ENCODE measurements at regions not wholly inside any gene's neighbourhood (a gene's known extent, or its start where the extent isn't known, plus 50 kb on each side); places are given as distances from the start of the nearest gene placed in this dataset.
"Not testable (repeated sequence)": the region's sequence is repeated elsewhere in the genome, so short reads cannot be mapped to it uniquely, and the experiment has no call there.

GRCh38 chr3:74839566-74839965, 225.1 kb upstream of the CNTN3 start:
- DNase-seq (ENCODE audit: low spot score): no peak

GRCh38 chr3:74832925-74833324, 218.5 kb upstream of the CNTN3 start:
- no peak for TF ChIP-seq CTCF (IDR thresholded peaks at IDR 0.05; ENCODE audit: extremely low read depth, missing control alignments)
- DNase-seq (ENCODE audit: low spot score): no peak

More at GRCh38 chr3:74839566-74839965, 225.1 kb upstream of the CNTN3 start:
- no peak for TF ChIP-seq CTCF (IDR thresholded peaks at IDR 0.05; ENCODE audit: extremely low read depth, missing control alignments)

- DNase-seq (ENCODE audit: low spot score): not testable (repeated sequence)
These were observed 216.4 kb upstream of the CNTN3 start for GRCh38 chr3:74830845-74831244.

- not testable (repeated sequence) for DNase-seq (ENCODE audit: low spot score)
These were observed 210.9 kb upstream of the CNTN3 start for GRCh38 chr3:74825404-74825803.

- no peak for TF ChIP-seq CTCF (IDR thresholded peaks at IDR 0.05; ENCODE audit: extremely low read depth, missing control alignments)
- no peak for DNase-seq (ENCODE audit: low spot score)
These were observed 209.9 kb upstream of the CNTN3 start for GRCh38 chr3:74824366-74824765.

GRCh38 chr3:74814181-74814580, 199.7 kb upstream of the CNTN3 start:
- no peak for TF ChIP-seq CTCF (IDR thresholded peaks at IDR 0.05; ENCODE audit: extremely low read depth, missing control alignments)
- DNase-seq (ENCODE audit: low spot score): no peak

GRCh38 chr3:74812756-74813155, 198.3 kb upstream of the CNTN3 start:
- no peak for TF ChIP-seq CTCF (IDR thresholded peaks at IDR 0.05; ENCODE audit: extremely low read depth, missing control alignments)
- no peak for DNase-seq (ENCODE audit: low spot score)

GRCh38 chr3:74808506-74809275, 194.2 kb upstream of the CNTN3 start:
- TF ChIP-seq CTCF (IDR thresholded peaks at IDR 0.05; ENCODE audit: extremely low read depth, missing control alignments): no peak
- no peak for DNase-seq (ENCODE audit: low spot score)

Measured in GM20000 (cell line).